Mesothelial cell of epicardium (in vitro differentiated cells): ENCODE measurements at regions not wholly inside any gene's neighbourhood (a gene's known extent, or its start where the extent isn't known, plus 50 kb on each side); places are given as distances from the start of the nearest gene placed in this dataset.
"Not testable (repeated sequence)": the region's sequence is repeated elsewhere in the genome, so short reads cannot be mapped to it uniquely, and the experiment has no call there.

Experiments
- DNase-seq, 2 experiments: peaks; one replicate each; pipeline ENCODE4 v3.0.0; 2021; ENCODE audit warnings: low spot score in 2 of 2; ENCODE audit not compliant: unreplicated experiment in 2 of 2
- H3K27ac Mint-ChIP-seq: 2 replicates; pipeline ENCODE4 v1.8.0; 2021; ENCODE audit warnings: mixed read lengths
- H3K27me3 Mint-ChIP-seq: 2 replicates; pipeline ENCODE4 v1.8.0; 2021; ENCODE audit warnings: low read depth, mixed read lengths
- H3K36me3 Mint-ChIP-seq: 2 replicates; pipeline ENCODE4 v1.8.0; 2021; ENCODE audit warnings: mixed read lengths
- H3K4me1 Mint-ChIP-seq: 2 replicates; pipeline ENCODE4 v1.8.0; 2021; ENCODE audit warnings: mixed read lengths
- H3K4me3 Mint-ChIP-seq: 2 replicates; pipeline ENCODE4 v1.8.0; 2021; ENCODE audit warnings: mild to moderate bottlenecking, moderate library complexity, mixed read lengths
- H3K9me3 Mint-ChIP-seq: 2 replicates; pipeline ENCODE4 v1.8.0; 2021; ENCODE audit warnings: mixed read lengths
- TF ChIP-seq, protein P1 (sequence below): fragments of 200-600 bp; sonication (generic); IDR thresholded peaks from one replicate; pipeline ENCODE4 v1.5.0; 2021; ENCODE audit warnings: antibody characterized with exemption; ENCODE audit not compliant: unreplicated experiment

DNA sequence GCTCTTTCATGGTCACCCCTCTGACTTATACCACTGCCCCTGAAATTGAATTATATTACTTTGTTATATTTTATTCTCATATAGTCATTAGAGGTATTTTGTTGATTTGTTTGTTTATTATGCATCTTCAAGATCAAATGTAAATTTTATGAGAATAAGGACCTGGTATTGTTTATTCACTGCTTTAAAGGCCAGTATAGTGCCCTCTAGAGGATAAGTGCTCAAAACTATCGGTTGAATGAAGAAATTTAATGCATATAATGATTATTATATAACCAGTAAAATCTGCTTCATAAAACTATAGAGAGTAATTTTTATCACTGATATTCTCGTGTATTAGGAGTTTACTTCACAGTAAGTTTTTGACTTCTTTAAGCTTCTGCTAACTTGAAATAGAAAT, 1401.9 kb downstream of the SLITRK1 start:
- no peaks in the 10 kb centered on the region for H3K27me3 Mint-ChIP-seq
- peaks cover 6% of the 10 kb centered on the region for H3K4me1 Mint-ChIP-seq
- TF ChIP-seq, protein P1, sequence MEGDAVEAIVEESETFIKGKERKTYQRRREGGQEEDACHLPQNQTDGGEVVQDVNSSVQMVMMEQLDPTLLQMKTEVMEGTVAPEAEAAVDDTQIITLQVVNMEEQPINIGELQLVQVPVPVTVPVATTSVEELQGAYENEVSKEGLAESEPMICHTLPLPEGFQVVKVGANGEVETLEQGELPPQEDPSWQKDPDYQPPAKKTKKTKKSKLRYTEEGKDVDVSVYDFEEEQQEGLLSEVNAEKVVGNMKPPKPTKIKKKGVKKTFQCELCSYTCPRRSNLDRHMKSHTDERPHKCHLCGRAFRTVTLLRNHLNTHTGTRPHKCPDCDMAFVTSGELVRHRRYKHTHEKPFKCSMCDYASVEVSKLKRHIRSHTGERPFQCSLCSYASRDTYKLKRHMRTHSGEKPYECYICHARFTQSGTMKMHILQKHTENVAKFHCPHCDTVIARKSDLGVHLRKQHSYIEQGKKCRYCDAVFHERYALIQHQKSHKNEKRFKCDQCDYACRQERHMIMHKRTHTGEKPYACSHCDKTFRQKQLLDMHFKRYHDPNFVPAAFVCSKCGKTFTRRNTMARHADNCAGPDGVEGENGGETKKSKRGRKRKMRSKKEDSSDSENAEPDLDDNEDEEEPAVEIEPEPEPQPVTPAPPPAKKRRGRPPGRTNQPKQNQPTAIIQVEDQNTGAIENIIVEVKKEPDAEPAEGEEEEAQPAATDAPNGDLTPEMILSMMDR = no peak
- H3K36me3 Mint-ChIP-seq = no peaks in the 10 kb centered on the region
- peaks cover 11% of the 10 kb centered on the region for H3K9me3 Mint-ChIP-seq
- no peak overlapping the region for H3K4me3 Mint-ChIP-seq
- DNase-seq = no peak
- H3K27ac Mint-ChIP-seq = no peak overlapping the region

GRCh38 chr13:82477436-82477835, 1404.8 kb downstream of the SLITRK1 start:
- Mint-ChIP-seq H3K4me3 (no peak overlapping the region), H3K4me1 (peaks cover 6% of the 10 kb centered on the region), H3K36me3 (no peaks in the 10 kb centered on the region), H3K27ac (no peak overlapping the region), H3K9me3 (peaks cover 4% of the 10 kb centered on the region), H3K27me3 (no peaks in the 10 kb centered on the region)
- TF ChIP-seq, protein P1 = no peak
- no peak for DNase-seq

DNA sequence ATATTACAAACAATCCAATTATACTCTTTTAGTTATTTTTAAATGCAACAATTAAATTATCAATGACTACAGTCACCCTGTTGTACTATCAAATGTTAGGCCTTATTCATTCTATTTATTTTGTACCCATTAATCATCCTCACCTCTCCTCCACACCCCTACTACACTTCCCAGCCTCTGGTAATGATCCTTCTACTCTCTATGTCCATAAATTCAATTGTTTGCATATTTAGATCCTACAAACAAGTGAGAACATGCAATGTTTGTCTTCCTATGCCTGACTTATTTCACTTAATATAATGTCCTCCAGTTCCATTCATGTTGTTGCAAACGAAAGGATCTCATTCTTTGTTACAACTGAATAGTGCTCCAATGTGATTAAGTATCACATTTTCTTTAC, 1414.6 kb downstream of the SLITRK1 start:
- Mint-ChIP-seq H3K9me3 (no peaks in the 10 kb centered on the region), H3K36me3 (no peaks in the 10 kb centered on the region), H3K4me1 (peaks cover 4% of the 10 kb centered on the region), H3K27ac (no peak overlapping the region), H3K27me3 (no peaks in the 10 kb centered on the region), H3K4me3 (no peak overlapping the region)
- TF ChIP-seq, protein P1 = no peak
- no peak for DNase-seq

DNA sequence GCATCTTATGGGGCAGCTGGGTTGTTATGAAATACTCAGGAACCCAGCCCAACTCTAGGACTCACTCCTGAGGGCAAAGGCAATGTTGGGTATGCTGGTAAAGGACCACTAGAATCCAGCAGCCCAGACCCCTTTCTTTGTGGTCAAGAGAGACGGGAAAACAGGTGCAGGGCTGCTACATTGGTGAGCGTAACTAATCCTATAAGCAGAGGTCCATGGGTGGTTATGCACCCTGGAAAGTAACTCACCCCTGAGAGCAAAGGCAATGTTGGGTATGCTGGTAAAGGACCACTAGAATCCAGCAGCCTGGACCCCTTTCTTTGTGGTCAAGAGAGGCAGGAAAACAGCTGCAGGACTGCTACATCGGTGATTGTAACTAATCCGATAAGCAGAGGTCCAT, 1422.7 kb downstream of the SLITRK1 start:
- not testable (repeated sequence) for H3K36me3 Mint-ChIP-seq, H3K9me3 Mint-ChIP-seq, H3K27ac Mint-ChIP-seq, DNase-seq, H3K27me3 Mint-ChIP-seq, H3K4me1 Mint-ChIP-seq, H3K4me3 Mint-ChIP-seq

- no peak for DNase-seq
Measured at GRCh38 chr13:82458169-82458568, 1424.1 kb downstream of the SLITRK1 start.

DNA sequence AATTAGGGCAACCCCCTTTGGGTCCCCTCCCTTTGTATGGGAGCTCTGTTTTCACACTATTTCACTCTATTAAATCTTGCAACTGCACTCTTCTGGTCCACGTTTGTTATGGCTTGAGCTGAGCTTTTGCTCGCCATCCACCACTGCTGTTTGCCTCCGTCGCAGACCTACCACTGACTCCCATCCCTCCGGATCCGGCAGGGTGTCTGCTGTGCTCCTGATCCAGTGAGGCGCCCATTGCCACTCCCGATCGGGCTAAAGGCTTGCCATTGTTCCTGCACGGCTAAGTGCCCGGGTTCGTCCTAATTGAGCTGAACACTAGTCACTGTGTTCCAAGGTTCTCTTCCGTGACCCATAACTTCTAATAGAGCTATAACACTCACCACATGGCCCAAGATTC, 1424.7 kb downstream of the SLITRK1 start:
- H3K27ac Mint-ChIP-seq, DNase-seq, H3K4me1 Mint-ChIP-seq, H3K4me3 Mint-ChIP-seq, H3K36me3 Mint-ChIP-seq, H3K27me3 Mint-ChIP-seq, H3K9me3 Mint-ChIP-seq: not testable (repeated sequence)

More at GRCh38 chr13:82458169-82458568, 1424.1 kb downstream of the SLITRK1 start:
- no peak overlapping the region for H3K27ac Mint-ChIP-seq
- H3K27me3 Mint-ChIP-seq = no peaks in the 10 kb centered on the region
- no peaks in the 10 kb centered on the region for H3K4me1 Mint-ChIP-seq
- no peak overlapping the region for H3K4me3 Mint-ChIP-seq
- TF ChIP-seq, protein P1 = no peak
- no peaks in the 10 kb centered on the region for H3K36me3 Mint-ChIP-seq
- H3K9me3 Mint-ChIP-seq = peaks cover 4% of the 10 kb centered on the region

DNA sequence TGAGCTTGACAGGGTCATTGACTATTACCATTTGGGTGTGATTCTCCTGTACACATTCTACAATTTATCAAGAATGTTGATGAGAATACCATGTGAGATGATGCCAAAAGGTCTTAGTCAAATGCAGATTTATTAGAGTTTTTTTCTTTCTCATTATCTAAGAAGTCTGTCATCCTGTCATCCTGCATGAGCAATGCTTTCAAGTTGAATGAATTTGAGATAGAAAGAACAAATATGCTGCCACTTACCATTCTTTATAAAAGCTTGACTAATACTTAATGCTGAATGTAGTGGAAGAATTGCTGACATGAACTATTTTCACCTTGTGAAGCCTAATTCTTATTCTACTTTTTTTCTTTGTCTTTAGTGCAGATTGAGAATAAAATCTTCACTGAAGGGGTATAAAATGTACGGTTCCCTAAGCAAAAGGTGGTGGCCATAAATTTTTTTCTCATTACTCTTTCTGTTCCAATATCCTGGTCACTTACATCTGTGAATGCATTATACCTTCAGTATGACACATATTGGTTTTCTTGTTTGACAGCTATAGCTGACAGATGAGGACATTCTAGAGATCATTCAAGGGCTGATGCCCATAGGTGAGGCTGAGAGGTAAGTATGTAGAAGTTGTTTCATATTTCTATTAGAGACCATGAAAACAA, 1434.7 kb downstream of the SLITRK1 start:
- TF ChIP-seq, protein P1 = no peak
- Mint-ChIP-seq H3K36me3 (no peaks in the 10 kb centered on the region), H3K27ac (no peak overlapping the region), H3K27me3 (no peaks in the 10 kb centered on the region), H3K4me1 (no peaks in the 10 kb centered on the region), H3K9me3 (peaks cover 8% of the 10 kb centered on the region), H3K4me3 (no peak overlapping the region)
- no peak for DNase-seq
